IMR-90 (cell line): ENCODE measurements at regions not wholly inside any gene's neighbourhood (a gene's known extent, or its start where the extent isn't known, plus 50 kb on each side); places are given as distances from the start of the nearest gene placed in this dataset.

Source experiments
- ATAC-seq: fragments of 200-7000 bp; cut with Tn5 transposase; 2 replicates; pipeline ENCODE4 v1.9.1; 2020; ENCODE audit warnings: low read depth, mild to moderate bottlenecking, moderate library complexity
- BruUV-seq: library from RNA; stranded (reverse); fragments of 400-500 nt; replicated peaks from 2 replicates; lab custom pipeline; 2021; lab: Mats Ljungman, UMichigan
- CTCF ChIA-PET: fragments of 300-600 bp; formaldehyde crosslinking; extraction: SDS; loops from one replicate; lab custom pipeline; 2021; ENCODE audit warnings: antibody characterized with exemption; lab: Yijun Ruan, JAX
- POLR2A ChIA-PET: fragments of 300-600 bp; sonication (Branson Sonifier 250); formaldehyde crosslinking; loops from one replicate; lab custom pipeline; 2022; ENCODE audit warnings: antibody characterized with exemption; ENCODE audit not compliant: unreplicated experiment; lab: Charles Lee
- DNase-seq: peaks from one replicate; pipeline ENCODE4 v3.0.0; 2013
- H2AFZ ChIP-seq: replicated peaks from 2 replicates; pipeline ENCODE3; 2013; ENCODE audit warnings: low read length, mild to moderate bottlenecking; ENCODE audit not compliant: poor library complexity
- H2AK5ac ChIP-seq: 2 replicates; pipeline ENCODE4 v1.6.1; 2013; ENCODE audit warnings: low read depth, low read length, inconsistent platforms
- H2AK9ac ChIP-seq: replicated peaks from 2 replicates; pipeline ENCODE3; 2013; ENCODE audit warnings: mild to moderate bottlenecking, low read depth, low read length, moderate library complexity; ENCODE audit not compliant: poor library complexity
- H2BK120ac ChIP-seq: 2 replicates; pipeline ENCODE4 v1.6.1; 2013; ENCODE audit warnings: low read depth, low read length, inconsistent platforms
- H2BK15ac ChIP-seq: 3 replicates; pipeline ENCODE4 v1.6.1; 2013; ENCODE audit warnings: low read depth, low read length, inconsistent platforms
- H2BK20ac ChIP-seq: 2 replicates; pipeline ENCODE4 v1.6.1; 2013; ENCODE audit warnings: low read depth, mild to moderate bottlenecking, inconsistent platforms, low read length, moderate library complexity
- H2BK5ac ChIP-seq: 2 replicates; pipeline ENCODE4 v1.6.1; 2013; ENCODE audit warnings: mild to moderate bottlenecking, low read depth, low read length, inconsistent platforms; ENCODE audit not compliant: poor library complexity, severe bottlenecking
- H3K14ac ChIP-seq: replicated peaks from 2 replicates; pipeline ENCODE4 v1.6.1; 2013; ENCODE audit warnings: low read depth, low read length, inconsistent platforms
- H3K18ac ChIP-seq: 2 replicates; pipeline ENCODE4 v1.6.1; 2013; ENCODE audit warnings: low read depth, low read length, control low read depth
- H3K23ac ChIP-seq: 2 replicates; pipeline ENCODE4 v1.6.1; 2013; ENCODE audit warnings: low read depth, low read length, inconsistent platforms
- H3K27ac ChIP-seq: 2 replicates; pipeline ENCODE4 v1.5.1; 2013; ENCODE audit warnings: mild to moderate bottlenecking, control low read depth, low read length; ENCODE audit not compliant: insufficient read depth
- H3K27me3 ChIP-seq: 2 replicates; pipeline ENCODE4 v1.6.1; 2013; ENCODE audit warnings: low read length; ENCODE audit not compliant: control insufficient read depth, insufficient read depth
- H3K36me3 ChIP-seq: 2 replicates; pipeline ENCODE4 v1.6.1; 2013; ENCODE audit warnings: low read length, mixed read lengths; ENCODE audit not compliant: control insufficient read depth, insufficient read depth
- H3K4ac ChIP-seq: 2 replicates; pipeline ENCODE4 v1.6.1; 2013; ENCODE audit warnings: low read depth, low read length, inconsistent platforms
- H3K4me1 ChIP-seq: 2 replicates; pipeline ENCODE4 v1.6.1; 2013; ENCODE audit warnings: low read length, mixed read lengths; ENCODE audit not compliant: control insufficient read depth, insufficient read depth
- H3K4me2 ChIP-seq: 2 replicates; pipeline ENCODE4 v1.6.1; 2013; ENCODE audit warnings: low read depth, mild to moderate bottlenecking, control low read depth, low read length, moderate library complexity
- H3K4me3 ChIP-seq: 2 replicates; pipeline ENCODE4 v1.5.1; 2013; ENCODE audit warnings: low read depth, mild to moderate bottlenecking, control low read depth, low read length, moderate library complexity; ENCODE audit not compliant: insufficient read depth
- H3K56ac ChIP-seq: 2 replicates; pipeline ENCODE4 v1.6.1; 2013; ENCODE audit warnings: low read length, inconsistent platforms; ENCODE audit not compliant: insufficient read depth; ENCODE audit errors: extremely low read depth
- H3K79me1 ChIP-seq, 2 experiments: 2 replicates each; pipeline ENCODE4 v1.6.1; 2013; ENCODE audit warnings: low read length in 2 of 2, inconsistent platforms in 1 of 2, low read depth in 1 of 2
- H3K9ac ChIP-seq: 2 replicates; pipeline ENCODE4 v1.6.1; 2013; ENCODE audit warnings: low read depth, low read length, control low read depth
- H3K9me1 ChIP-seq: 2 replicates; pipeline ENCODE4 v1.6.1; 2013; ENCODE audit warnings: low read length, inconsistent platforms; ENCODE audit not compliant: insufficient read depth
- H3K9me3 ChIP-seq: 2 replicates; pipeline ENCODE4 v1.6.1; 2013; ENCODE audit warnings: low read length; ENCODE audit not compliant: control insufficient read depth, insufficient read depth
- H4K20me1 ChIP-seq: 2 replicates; pipeline ENCODE4 v1.6.1; 2013; ENCODE audit warnings: low read length, inconsistent platforms; ENCODE audit not compliant: insufficient read depth
- H4K5ac ChIP-seq: 2 replicates; pipeline ENCODE4 v1.6.1; 2013; ENCODE audit warnings: mild to moderate bottlenecking, low read depth, low read length, control low read depth
- H4K8ac ChIP-seq, 2 experiments: 2 replicates each; pipeline ENCODE4 v1.6.1; 2013; ENCODE audit warnings: low read depth in 2 of 2, low read length in 2 of 2, control low read depth in 1 of 2, inconsistent platforms in 1 of 2
- H4K91ac ChIP-seq: 2 replicates; pipeline ENCODE4 v1.6.1; 2013; ENCODE audit warnings: low read depth, low read length, inconsistent platforms; ENCODE audit not compliant: insufficient read depth
- CEBPB ChIP-seq: IDR thresholded peaks from 2 replicates; pipeline ENCODE4 v1.6.1; 2012; ENCODE audit warnings: low read depth, low read length, improper control_type of control experiment
- USF2 ChIP-seq: fragments of 150-350 bp; IDR thresholded peaks from 2 replicates; pipeline ENCODE4 v1.6.1; 2017; ENCODE audit warnings: mild to moderate bottlenecking, antibody characterized with exemption, low read length, low read depth
- WGBS, 2 experiments: methylation state at CpG; one replicate each; pipeline versions ENCODE4 v1.1.5 to v1.1.7; 2013; ENCODE audit warnings: missing lambda C conversion rate in 2 of 2; ENCODE audit not compliant: insufficient read length in 1 of 2; ENCODE audit errors: extremely low coverage in 2 of 2; 5-methylcytosine and 5-hydroxymethylcytosine counted together
- dilution Hi-C: fragments of 300-500 bp; cut with HindIII; formaldehyde crosslinking; loops from one replicate; pipeline ENCODE4 v1.14.3; 2018; ENCODE audit warnings: low sequenced_read_pairs; ENCODE audit not compliant: unreplicated experiment
- in situ Hi-C: fragments of 300-500 bp; cut with MboI; formaldehyde crosslinking; loops from 3 replicates; pipeline ENCODE4 v1.14.3; 2019; ENCODE audit warnings: low sequenced_read_pairs, inconsistent platforms, mixed read lengths
- intact Hi-C: fragments of 100-400 bp; cut with micrococcal nuclease; formaldehyde crosslinking; loops from 2 replicates; pipeline ENCODE4 v1.10.0; 2022

- no TSS peak for BruUV-seq
Observed at GRCh38 chr12:114976372-114976771, 292.4 kb upstream of the TBX3 start.

More at GRCh38 chr12:114976372-114976771, 292.4 kb upstream of the TBX3 start:
- Histone ChIP-seq H4K20me1 (no peaks in the 10 kb centered on the region), H3K56ac (no peak overlapping the region), H2AK5ac (no peak overlapping the region), H3K18ac (no peak overlapping the region), H3K23ac (no peak overlapping the region), H3K27ac (no peak overlapping the region), H3K4me3 (no peak overlapping the region), H2AFZ (no peak overlapping the region), H3K9ac (no peak overlapping the region), H3K9me1 (no peaks in the 10 kb centered on the region), H3K36me3 (no peaks in the 10 kb centered on the region), H3K79me1 (no peaks in the 10 kb centered on the region), H4K5ac (no peak overlapping the region), H2BK5ac (no peak overlapping the region), H4K91ac (peak overlapping the region; percentile 51; the same call in 1 of the 2 replicates), H3K4ac (peak overlapping the region; percentile 28; the same call in 1 of the 2 replicates), H2AK9ac (no peak overlapping the region), H3K4me2 (no peak overlapping the region), H4K8ac (no peak overlapping the region), H2BK20ac (peak overlapping the region; percentile 21; the same call in 1 of the 2 replicates), H3K14ac (no peak overlapping the region), H3K27me3 (no peaks in the 10 kb centered on the region), H2BK15ac (peak overlapping the region; percentile 59; the same call in 1 of the 3 replicates), H2BK120ac (peak overlapping the region; percentile 44; the same call in 1 of the 2 replicates), H3K9me3 (no peaks in the 10 kb centered on the region), H3K4me1 (no peaks in the 10 kb centered on the region; the same call in 1 of the 2 replicates)
- no peak for DNase-seq
- dilution Hi-C loops (no loop called here), intact Hi-C loops (loop anchor here (5.0 kb wide), 1 partner anchor 294 kb away; the partner anchor contains the start of gene TBX3), in situ Hi-C loops (no loop called here)
- ChIA-PET CTCF (no interaction called here), POLR2A (no interaction called here)
- no CpG with 5 or more reads among the region's 2 CpGs for WGBS, 2 experiments
- TF ChIP-seq USF2 (no peak), CEBPB (peak; percentile 27; the same call in 1 of the 2 replicates)
- peak; percentile 6 for ATAC-seq
